Hepatocyte (in vitro differentiated cells): ENCODE measurements at regions not wholly inside any gene's neighbourhood (a gene's known extent, or its start where the extent isn't known, plus 50 kb on each side); places are given as distances from the start of the nearest gene placed in this dataset.

Experiments used
- DNase-seq: peaks from one replicate; pipeline ENCODE4 v3.0.0-alpha.2; 2016; ENCODE audit warnings: low spot score
- H2AFZ ChIP-seq: fragments of 200-600 bp; sonication (generic); 2 replicates; pipeline ENCODE4 v1.6.0; 2016; ENCODE audit warnings: antibody characterized with exemption, mild to moderate bottlenecking
- H3K27ac ChIP-seq: fragments of 200-600 bp; sonication (generic); 2 replicates; pipeline ENCODE4 v1.5.1; 2016; ENCODE audit warnings: mild to moderate bottlenecking
- H3K27me3 ChIP-seq: fragments of 200-600 bp; sonication (generic); 2 replicates; pipeline ENCODE4 v1.6.1; 2016
- H3K36me3 ChIP-seq: fragments of 200-600 bp; sonication (generic); replicated peaks from 2 replicates; pipeline ENCODE4 v1.5.1; 2016; ENCODE audit warnings: low read depth; ENCODE audit not compliant: insufficient read depth
- H3K4me1 ChIP-seq: fragments of 200-600 bp; sonication (generic); 2 replicates; pipeline ENCODE4 v1.5.1; 2016; ENCODE audit warnings: mild to moderate bottlenecking, moderate library complexity; ENCODE audit not compliant: insufficient read depth
- H3K4me2 ChIP-seq: fragments of 200-600 bp; sonication (generic); 2 replicates; pipeline ENCODE4 v1.6.0; 2016
- H3K4me3 ChIP-seq: fragments of 200-600 bp; sonication (generic); 2 replicates; pipeline ENCODE4 v1.5.1; 2016; ENCODE audit warnings: mild to moderate bottlenecking
- H3K79me2 ChIP-seq: fragments of 200-600 bp; sonication (generic); 2 replicates; pipeline ENCODE4 v1.6.0; 2017; ENCODE audit warnings: mild to moderate bottlenecking
- H3K9me2 ChIP-seq: fragments of 200-600 bp; sonication (generic); replicated peaks from 2 replicates; pipeline ENCODE4 v1.6.0; 2017; ENCODE audit warnings: mild to moderate bottlenecking; ENCODE audit not compliant: insufficient read depth
- H3K9me3 ChIP-seq: fragments of 200-600 bp; sonication (generic); 2 replicates; pipeline ENCODE4 v1.5.1; 2016; ENCODE audit warnings: low read depth, mild to moderate bottlenecking
- H4K20me1 ChIP-seq: fragments of 200-600 bp; sonication (generic); 2 replicates; pipeline ENCODE4 v1.6.0; 2016; ENCODE audit warnings: mild to moderate bottlenecking; ENCODE audit not compliant: insufficient read depth, poor library complexity, severe bottlenecking
- EZH2 ChIP-seq: fragments of 200-600 bp; sonication (generic); IDR thresholded peaks from 2 replicates; pipeline ENCODE4 v1.6.1; 2016; ENCODE audit warnings: antibody characterized with exemption, mild to moderate bottlenecking, borderline replicate concordance
- EZH2phosphoT487 ChIP-seq: fragments of 200-600 bp; sonication (generic); IDR thresholded peaks from one replicate; pipeline ENCODE4 v1.6.1; 2018; ENCODE audit warnings: antibody characterized with exemption, mild to moderate bottlenecking, low read depth, moderate library complexity; ENCODE audit not compliant: unreplicated experiment, severe bottlenecking
- WGBS: methylation state at CpG from one replicate; pipeline ENCODE4 v1.1.6; 2016; ENCODE audit warnings: low lambda C conversion rate; ENCODE audit errors: missing lambda C conversion rate; 5-methylcytosine and 5-hydroxymethylcytosine counted together
- TF ChIP-seq, protein P1 (sequence below): fragments of 200-600 bp; sonication (generic); IDR thresholded peaks from 2 replicates; pipeline ENCODE4 v1.5.1; 2016; ENCODE audit warnings: antibody characterized with exemption, mild to moderate bottlenecking; ENCODE audit not compliant: poor library complexity

DNA sequence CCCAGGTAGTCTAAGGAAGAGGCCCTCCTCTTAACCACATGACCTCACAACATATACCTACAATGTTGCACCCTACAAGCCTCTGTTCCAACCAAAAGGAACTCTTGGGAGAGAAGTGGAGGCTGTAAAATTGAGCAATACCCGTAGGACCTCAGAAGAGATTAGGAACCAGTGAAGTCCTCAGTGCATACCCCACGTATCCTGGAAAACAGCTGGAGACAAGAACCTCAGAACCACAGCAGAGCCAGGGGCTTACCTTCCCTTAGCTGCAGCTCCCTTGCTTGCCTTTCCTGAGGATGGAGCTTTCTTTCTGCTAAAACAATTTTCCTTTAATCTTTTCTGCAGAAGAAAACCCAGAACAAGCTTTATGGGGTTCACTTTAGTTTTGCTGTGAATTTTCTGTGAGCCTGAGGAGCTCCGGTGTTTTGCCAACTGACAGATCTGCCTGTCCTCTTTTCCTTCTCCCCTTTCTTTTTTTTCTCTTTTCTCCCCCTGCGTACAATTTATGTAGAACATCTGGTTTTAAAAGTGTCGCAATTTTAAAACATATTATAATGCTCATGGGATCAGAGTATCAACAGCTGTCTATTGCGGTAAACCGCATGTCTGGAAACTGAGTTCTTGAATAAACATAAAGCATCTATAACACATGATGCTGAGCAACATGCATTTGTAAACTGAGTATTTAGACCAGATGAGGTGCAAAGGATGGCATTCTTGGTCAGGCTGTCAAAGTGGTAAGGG is 226.4 kb upstream of the MAF start:
- Histone ChIP-seq H3K4me2 (peak overlapping the region; percentile 28), H3K27ac (no peak overlapping the region), H4K20me1 (no peaks in the 10 kb centered on the region), H2AFZ (no peak overlapping the region), H3K4me3 (no peak overlapping the region), H3K79me2 (no peaks in the 10 kb centered on the region), H3K4me1 (peaks cover 5% of the 10 kb centered on the region), H3K36me3 (no peaks in the 10 kb centered on the region), H3K9me3 (no peaks in the 10 kb centered on the region), H3K9me2 (no peaks in the 10 kb centered on the region), H3K27me3 (no peaks in the 10 kb centered on the region)
- peak; percentile 84 for TF ChIP-seq EZH2phosphoT487
- no peak for TF ChIP-seq EZH2
- WGBS: 33% methylated on average over 7 of the region's 7 CpGs
- no peak for DNase-seq

DNA sequence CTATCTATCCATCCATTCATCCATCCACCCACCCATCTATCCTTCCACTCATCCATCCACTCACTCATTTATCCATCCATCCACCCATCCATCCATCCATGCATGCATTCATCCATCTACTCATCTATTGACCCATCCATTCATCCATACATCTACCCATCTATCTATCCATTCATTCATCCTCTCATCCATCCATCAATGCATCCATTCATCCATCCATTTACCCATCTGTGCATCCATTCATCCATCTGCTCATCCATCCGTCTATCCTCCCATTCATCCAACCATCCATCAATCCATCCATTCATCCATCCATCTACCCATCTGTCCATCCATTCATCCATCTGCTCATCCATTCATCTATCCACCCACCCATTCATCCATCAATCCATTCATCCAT is 224.5 kb upstream of the MAF start:
- H3K36me3 ChIP-seq: no peaks in the 10 kb centered on the region
- H3K27me3 ChIP-seq: no peaks in the 10 kb centered on the region
- TF ChIP-seq, protein P1, sequence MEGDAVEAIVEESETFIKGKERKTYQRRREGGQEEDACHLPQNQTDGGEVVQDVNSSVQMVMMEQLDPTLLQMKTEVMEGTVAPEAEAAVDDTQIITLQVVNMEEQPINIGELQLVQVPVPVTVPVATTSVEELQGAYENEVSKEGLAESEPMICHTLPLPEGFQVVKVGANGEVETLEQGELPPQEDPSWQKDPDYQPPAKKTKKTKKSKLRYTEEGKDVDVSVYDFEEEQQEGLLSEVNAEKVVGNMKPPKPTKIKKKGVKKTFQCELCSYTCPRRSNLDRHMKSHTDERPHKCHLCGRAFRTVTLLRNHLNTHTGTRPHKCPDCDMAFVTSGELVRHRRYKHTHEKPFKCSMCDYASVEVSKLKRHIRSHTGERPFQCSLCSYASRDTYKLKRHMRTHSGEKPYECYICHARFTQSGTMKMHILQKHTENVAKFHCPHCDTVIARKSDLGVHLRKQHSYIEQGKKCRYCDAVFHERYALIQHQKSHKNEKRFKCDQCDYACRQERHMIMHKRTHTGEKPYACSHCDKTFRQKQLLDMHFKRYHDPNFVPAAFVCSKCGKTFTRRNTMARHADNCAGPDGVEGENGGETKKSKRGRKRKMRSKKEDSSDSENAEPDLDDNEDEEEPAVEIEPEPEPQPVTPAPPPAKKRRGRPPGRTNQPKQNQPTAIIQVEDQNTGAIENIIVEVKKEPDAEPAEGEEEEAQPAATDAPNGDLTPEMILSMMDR: no peak
- no peak for TF ChIP-seq EZH2
- TF ChIP-seq EZH2phosphoT487: no peak
- H4K20me1 ChIP-seq: no peaks in the 10 kb centered on the region
- no peaks in the 10 kb centered on the region for H3K9me3 ChIP-seq
- no peak overlapping the region for H2AFZ ChIP-seq
- no peak overlapping the region for H3K4me2 ChIP-seq
- no peak for DNase-seq
- WGBS: 100% methylated on average over 1 of the region's 1 CpG
- H3K79me2 ChIP-seq: no peaks in the 10 kb centered on the region
- H3K4me1 ChIP-seq: peaks cover 5% of the 10 kb centered on the region
- H3K4me3 ChIP-seq: no peak overlapping the region
- no peaks in the 10 kb centered on the region for H3K9me2 ChIP-seq
- H3K27ac ChIP-seq: no peak overlapping the region

- H3K9me3 ChIP-seq: no peaks in the 10 kb centered on the region
- H4K20me1 ChIP-seq: no peaks in the 10 kb centered on the region
Measured at GRCh38 chr16:79823639-79824038, 223.1 kb upstream of the MAF start.

GRCh38 chr16:79821911-79822310 is 221.4 kb upstream of the MAF start:
- 99% methylated on average over 3 of the region's 3 CpGs for WGBS
- H3K4me3 ChIP-seq: no peak overlapping the region
- H2AFZ ChIP-seq: no peak overlapping the region
- no peak for DNase-seq
- no peak overlapping the region for H3K27ac ChIP-seq
- no peaks in the 10 kb centered on the region for H3K9me2 ChIP-seq
- H4K20me1 ChIP-seq: no peaks in the 10 kb centered on the region
- no peak overlapping the region for H3K4me2 ChIP-seq
- H3K4me1 ChIP-seq: no peaks in the 10 kb centered on the region
- TF ChIP-seq, protein P1: no peak
- TF ChIP-seq EZH2phosphoT487 (no peak), EZH2 (no peak)
- no peaks in the 10 kb centered on the region for H3K79me2 ChIP-seq
- H3K36me3 ChIP-seq: no peaks in the 10 kb centered on the region
- H3K9me3 ChIP-seq: no peaks in the 10 kb centered on the region
- no peaks in the 10 kb centered on the region for H3K27me3 ChIP-seq

More at GRCh38 chr16:79823639-79824038, 223.1 kb upstream of the MAF start:
- Histone ChIP-seq H3K9me2 (no peaks in the 10 kb centered on the region), H3K4me2 (no peak overlapping the region), H3K36me3 (no peaks in the 10 kb centered on the region), H3K27ac (no peak overlapping the region), H3K79me2 (no peaks in the 10 kb centered on the region), H3K4me1 (peaks cover 5% of the 10 kb centered on the region), H2AFZ (no peak overlapping the region), H3K4me3 (no peak overlapping the region), H3K27me3 (no peaks in the 10 kb centered on the region)
- TF ChIP-seq EZH2 (no peak), EZH2phosphoT487 (no peak)
- TF ChIP-seq, protein P1: no peak
- 81% methylated on average over 2 of the region's 2 CpGs for WGBS
- DNase-seq: no peak
